HuH-7.5 (cell line): ENCODE measurements at regions not wholly inside any gene's neighbourhood (a gene's known extent, or its start where the extent isn't known, plus 50 kb on each side); places are given as distances from the start of the nearest gene placed in this dataset.

ENCODE experiments used
- DNase-seq: peaks from one replicate; pipeline ENCODE4 v3.0.0; 2011; ENCODE audit warnings: low spot score

GRCh38 chr9:107644733-107645463 is 155.3 kb upstream of the KLF4 start:
- no peak for DNase-seq

DNA sequence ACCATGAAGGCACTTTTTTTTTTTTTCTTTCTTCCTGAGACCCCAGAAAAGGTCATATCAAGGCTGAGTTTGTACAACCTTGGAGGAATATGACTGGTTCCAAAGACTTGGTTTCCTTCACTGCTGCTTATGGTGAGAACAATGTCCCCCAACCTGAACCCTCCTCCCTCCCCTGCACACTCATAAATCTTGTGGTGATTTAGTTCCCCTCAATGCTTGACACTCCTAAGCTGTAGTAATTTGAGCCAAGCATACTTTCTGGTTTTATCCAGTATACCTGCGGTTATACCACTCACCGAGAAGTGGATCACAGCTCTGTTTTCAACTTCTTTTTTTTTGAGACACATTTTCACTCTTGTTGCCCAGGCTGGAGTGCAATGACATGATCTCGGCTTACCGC is 149.9 kb upstream of the KLF4 start:
- DNase-seq: no peak

- no peak for DNase-seq
These were observed 149.1 kb upstream of the KLF4 start for GRCh38 chr9:107638521-107639310.

GRCh38 chr9:107637421-107638420 is 148.2 kb upstream of the KLF4 start:
- peak; percentile 65 for DNase-seq

DNA sequence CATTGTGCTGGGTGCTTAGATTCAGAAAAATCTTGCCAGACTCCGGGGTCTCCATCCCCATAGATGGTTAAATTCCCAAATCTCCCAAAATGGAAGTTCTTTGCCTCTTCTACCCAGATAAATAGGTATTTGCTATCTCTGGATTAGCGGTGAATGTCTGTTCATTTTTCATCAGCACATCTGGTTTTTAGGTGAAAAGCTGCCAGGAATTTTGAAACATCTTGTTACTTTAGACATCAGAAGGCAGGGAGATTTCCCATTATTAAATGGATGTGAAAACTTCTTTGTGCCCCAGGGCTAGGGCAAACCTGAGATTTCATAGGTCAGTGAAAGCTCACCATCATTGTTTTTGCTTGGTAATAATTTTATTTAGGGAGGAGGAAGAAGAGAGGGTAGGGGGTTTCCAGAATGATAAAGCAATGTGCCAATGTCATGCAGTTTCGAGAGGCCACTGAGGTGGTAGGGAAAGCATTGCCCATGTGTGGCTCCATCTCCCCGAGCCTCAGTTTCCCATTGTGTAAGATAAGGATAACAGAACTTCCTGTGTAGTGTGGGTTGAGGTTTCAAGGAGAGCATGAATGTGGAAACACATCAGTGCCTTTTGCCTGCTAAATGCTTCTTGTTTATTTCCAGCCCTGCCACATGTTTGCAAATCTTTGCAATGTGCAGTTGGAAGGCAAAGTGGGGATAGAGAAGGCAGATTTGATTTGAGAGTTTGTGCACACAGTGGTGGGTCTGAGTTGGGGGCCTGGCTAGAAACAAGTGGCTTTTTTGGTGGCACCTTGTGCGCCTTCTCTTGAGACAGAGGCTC is 147.2 kb upstream of the KLF4 start:
- no peak for DNase-seq

DNA sequence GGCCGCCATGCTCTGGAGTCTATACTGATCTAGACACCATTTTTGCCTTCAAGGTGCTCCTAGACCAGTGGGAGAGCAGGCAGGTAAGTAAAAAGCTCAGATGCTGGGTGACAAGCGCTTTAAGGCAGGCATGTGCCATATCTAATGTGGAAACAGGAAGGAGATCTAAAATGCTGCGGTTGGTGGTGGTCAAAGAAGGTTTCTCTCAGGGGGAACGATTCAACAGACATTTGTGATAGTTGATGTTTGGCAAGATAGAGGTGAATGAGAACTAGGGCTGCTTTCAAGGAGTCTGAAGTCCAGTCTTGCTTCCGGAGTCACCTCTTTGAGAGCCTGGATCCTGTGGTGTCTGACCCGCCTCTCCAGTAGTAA is 146.2 kb upstream of the KLF4 start:
- DNase-seq: no peak

DNA sequence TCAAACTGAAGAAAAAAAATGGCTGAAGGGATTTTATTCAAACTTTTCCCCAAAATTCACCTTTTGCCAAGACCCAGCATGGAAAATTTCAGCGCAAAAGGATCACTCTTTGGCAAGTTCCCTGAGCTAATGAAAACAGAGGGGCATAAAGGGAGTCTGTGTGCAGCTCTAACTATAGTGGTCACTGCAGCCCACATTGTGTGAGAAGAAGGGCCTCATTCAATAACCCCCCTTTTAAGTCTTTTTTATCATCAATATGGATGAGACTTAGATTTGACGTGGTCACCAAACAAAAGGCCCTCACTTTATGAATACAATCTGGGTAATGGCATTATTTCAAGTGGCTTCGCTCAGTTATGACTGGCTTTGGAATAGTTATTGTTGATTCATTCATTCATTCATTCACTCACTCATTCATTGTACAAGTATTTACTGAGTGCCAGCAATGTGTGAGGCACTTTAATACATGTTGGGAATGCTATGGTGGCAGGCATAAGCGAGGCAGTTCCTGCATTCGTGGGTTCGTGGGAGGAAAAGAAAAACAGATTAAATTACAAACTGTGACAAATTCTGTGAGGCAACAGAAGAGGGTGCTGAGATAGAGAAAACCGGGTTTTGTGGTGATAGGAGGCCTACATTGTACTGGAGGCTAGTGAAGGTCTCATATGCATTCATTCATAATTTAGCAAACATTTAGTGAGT is 145.7 kb upstream of the KLF4 start:
- no peak for DNase-seq

DNA sequence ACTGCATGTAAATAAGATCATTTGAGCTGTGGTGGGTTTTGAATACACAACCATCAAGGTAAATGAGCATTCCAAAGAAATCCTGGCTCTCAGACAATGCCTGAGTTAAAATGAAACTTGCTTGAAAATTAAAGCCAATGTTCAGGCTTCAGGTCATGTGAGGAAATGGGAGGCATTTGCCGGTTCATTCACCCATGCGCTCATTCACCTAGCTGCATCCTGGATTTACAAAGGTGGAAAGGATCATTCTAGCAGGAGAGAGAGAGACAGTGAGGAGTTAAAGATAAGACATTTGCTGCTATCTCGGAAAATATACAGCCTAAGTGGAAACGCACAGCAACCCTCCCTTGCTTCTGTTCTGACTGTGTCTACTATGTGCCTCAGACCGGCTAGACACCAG is 143.8 kb upstream of the KLF4 start:
- no peak for DNase-seq

- no peak for DNase-seq
These were observed 143.1 kb upstream of the KLF4 start for GRCh38 chr9:107632661-107633060.

GRCh38 chr9:107632216-107632615 is 142.6 kb upstream of the KLF4 start:
- DNase-seq: no peak

- no peak for DNase-seq
These were observed 142.2 kb upstream of the KLF4 start for GRCh38 chr9:107631788-107632187.

GRCh38 chr9:107630156-107630555 is 140.6 kb upstream of the KLF4 start:
- DNase-seq: no peak

GRCh38 chr9:107628444-107628843 is 138.9 kb upstream of the KLF4 start:
- no peak for DNase-seq

- DNase-seq: no peak
These were observed 138.2 kb upstream of the KLF4 start for GRCh38 chr9:107627781-107628180.

- DNase-seq: no peak
These were observed 136.5 kb upstream of the KLF4 start for GRCh38 chr9:107626118-107626517.

DNA sequence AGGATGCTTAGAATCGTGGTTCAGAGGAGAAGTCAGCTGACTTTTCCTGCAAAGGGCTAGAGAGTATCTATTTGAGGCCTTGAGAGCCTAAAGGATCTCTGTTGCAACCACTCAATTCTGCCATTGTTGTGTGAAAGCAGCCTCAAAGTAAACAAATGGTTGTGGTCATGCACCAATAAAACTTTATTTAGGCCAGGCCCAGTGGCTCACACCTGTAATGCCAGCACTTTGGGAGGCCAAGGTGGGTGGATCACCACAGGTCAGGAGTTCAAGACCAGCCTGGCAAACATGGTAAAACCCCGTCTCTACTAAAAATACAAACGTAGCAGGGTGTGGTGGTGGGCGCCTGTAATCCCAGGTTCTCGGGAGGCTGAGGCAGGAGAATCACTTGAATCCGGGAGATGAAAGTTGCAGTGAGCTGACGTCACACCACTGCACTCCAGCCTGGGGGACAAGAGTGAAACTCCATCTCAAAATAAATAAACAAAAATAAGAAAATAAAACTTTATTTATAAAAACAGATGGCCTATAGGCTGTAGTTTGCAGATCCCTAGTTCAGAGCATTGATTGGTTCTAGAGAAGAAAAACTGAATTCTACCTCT is 135.9 kb upstream of the KLF4 start:
- DNase-seq: no peak

DNA sequence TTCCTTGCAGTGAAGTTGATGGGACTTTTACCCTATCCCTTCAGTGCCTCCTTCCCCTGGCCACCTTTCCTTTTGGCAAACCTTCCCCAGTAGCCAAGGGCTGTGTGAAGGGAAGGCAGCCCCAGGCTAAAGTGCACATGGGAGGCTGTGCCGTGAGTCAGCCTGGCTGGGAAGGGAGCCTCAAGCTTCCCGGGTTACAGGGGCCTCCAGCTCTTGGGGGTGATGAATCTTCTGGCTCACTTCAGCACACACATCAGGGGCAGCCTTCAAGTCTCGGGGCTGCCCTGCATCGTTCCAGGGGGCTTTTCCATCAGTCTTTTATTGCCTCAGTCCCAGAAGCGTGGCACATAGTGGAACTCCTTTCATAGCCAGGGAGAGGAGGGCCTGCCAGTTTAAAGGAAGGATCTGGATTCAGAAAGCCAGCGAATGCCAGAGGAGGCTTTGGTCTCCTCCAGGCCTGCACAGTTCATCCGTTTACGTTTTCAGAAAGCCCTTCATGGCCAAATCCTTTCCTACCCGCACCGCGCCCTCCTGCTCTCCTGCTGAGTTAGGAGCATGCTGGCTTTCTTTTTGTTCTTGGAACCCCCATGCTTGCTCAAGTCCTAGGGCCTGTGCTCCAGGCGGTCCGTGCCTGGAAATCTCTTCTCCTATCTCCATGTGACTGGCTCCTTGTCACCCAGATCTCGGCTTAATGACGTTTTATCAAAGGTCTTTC is 134.8 kb upstream of the KLF4 start:
- no peak for DNase-seq

- DNase-seq: no peak
These were observed 131.9 kb upstream of the KLF4 start for GRCh38 chr9:107621436-107621835.

GRCh38 chr9:107620801-107621200 is 131.2 kb upstream of the KLF4 start:
- DNase-seq: no peak

DNA sequence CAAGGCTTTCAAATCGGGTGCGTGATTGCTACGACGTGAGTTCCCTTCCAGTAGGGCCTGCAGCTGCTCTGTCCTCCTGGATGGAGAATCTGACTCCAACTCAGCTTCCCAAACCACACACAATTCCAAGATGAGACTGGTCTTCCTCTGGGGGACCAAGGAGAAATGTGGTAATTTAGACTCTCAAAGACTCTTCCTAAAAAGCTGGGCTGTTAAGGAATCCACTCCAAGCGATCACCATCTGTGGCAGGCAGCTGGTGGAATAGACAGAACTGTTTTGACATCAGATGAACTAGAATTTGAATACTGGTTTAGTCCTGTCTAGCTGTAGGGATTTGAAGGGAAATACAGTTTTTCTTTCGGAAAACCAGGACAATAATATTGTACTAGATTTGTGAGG is 130.7 kb upstream of the KLF4 start:
- no peak for DNase-seq
